ENCODE measurements at regions not wholly inside any gene's neighbourhood (a gene's known extent, or its start where the extent isn't known, plus 50 kb on each side); places are given as distances from the start of the nearest gene placed in this dataset.

- TF ChIP-seq CTCF (optimal IDR thresholded peaks at IDR 0.05 in 1 of 3, IDR thresholded peaks at IDR 0.05 in 1 of 3, conservative IDR thresholded peaks at IDR 0.05 in 1 of 3; ENCODE audit: extremely low read depth in 1 of 3, insufficient read depth in 2 of 3, low read length in 3 of 3): no peak
- TF ChIP-seq EZH2 (IDR thresholded peaks at IDR 0.05; ENCODE audit: low read length): no peak
These were observed 97.1 kb downstream of the ADAMTS1 start for GRCh38 chr21:26748066-26748465.
